ENCODE measurements at regions not wholly inside any gene's neighbourhood (a gene's known extent, or its start where the extent isn't known, plus 50 kb on each side); places are given as distances from the start of the nearest gene placed in this dataset.

DNA sequence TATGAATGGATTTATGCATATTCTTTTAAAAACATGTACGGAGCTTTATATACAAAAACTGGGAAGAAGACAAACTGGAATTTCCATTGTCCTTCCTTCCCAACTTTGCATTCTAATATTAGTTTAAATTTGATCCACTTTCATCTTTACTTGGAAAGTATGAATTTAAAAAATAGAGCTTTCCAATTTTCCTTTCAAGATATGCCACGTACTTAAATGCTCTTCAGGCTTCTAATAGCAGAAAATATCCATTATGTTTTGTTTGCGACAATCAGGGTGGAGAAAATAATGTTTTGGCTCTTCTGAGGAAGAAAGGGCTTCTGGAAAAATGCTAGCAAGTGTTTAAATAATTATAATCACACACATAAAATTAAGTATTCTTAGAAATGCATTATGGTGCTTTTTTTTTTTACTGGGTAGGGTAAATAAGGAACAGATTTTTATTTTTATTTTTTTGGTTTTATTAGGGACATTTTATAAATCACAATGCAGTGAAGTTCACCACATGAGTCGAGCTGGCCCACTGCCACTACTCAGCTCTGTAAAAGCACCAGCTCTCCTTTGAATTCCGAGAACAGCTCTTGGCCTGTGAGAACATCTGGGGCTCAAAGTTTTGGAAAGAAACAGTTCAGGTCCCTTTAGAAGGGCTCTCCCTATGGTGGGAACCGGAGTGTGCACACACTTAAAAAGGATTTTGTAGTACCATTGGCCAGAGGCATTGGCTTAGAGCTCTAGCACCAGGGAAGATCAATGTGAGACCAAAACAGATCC, 287.4 kb upstream of the LYPLAL1 start:
- no peak overlapping the region for H4K8ac ChIP-seq (ENCODE audit: low read depth, low read length)
- no peak overlapping the region for H3K4ac ChIP-seq (ENCODE audit: low read length)
- no peak overlapping the region for H3K4me2 ChIP-seq (ENCODE audit: insufficient read depth, low read length, poor library complexity, severe bottlenecking)
- no peak overlapping the region for H2BK5ac ChIP-seq (ENCODE audit: low read length)
- no peak overlapping the region for H4K91ac ChIP-seq (ENCODE audit: low read depth, low read length, poor library complexity)
- H2AFZ ChIP-seq (ENCODE audit: low read length) = no peak overlapping the region
- WGBS, 2 donors (ENCODE audit: extremely low coverage in 2 of 2, insufficient read length in 2 of 2, insufficient replicate concordance in 1 of 2) = no CpG with 5 or more reads among the region's 6 CpGs
- no peak overlapping the region for H3K9ac ChIP-seq (ENCODE audit: low read depth, low read length, poor library complexity)
- H3K9me3 ChIP-seq (replicated peaks in 1 of 2; ENCODE audit: control insufficient read depth in 2 of 2, insufficient read depth in 1 of 2, low read depth in 1 of 2, low read length in 2 of 2) = no peaks in the 10 kb centered on the region
- no peak overlapping the region for H2AK5ac ChIP-seq (ENCODE audit: low read depth, low read length)
- H2BK15ac ChIP-seq (ENCODE audit: low read length) = no peak overlapping the region
- no peaks in the 10 kb centered on the region for H3K79me1 ChIP-seq (ENCODE audit: low read depth, low read length)
- no peak for DNase-seq (ENCODE audit: low spot score)
- H2BK120ac ChIP-seq (ENCODE audit: low read depth, low read length) = no peak overlapping the region
- no peak overlapping the region for H3K14ac ChIP-seq (ENCODE audit: low read length)
- no peak overlapping the region for H3K4me3 ChIP-seq (ENCODE audit: low read length in 2 of 2)
- peaks cover 0 to 11% (median 0%) of the 10 kb centered on the region in 3 experiments for H3K27me3 ChIP-seq (ENCODE audit: control insufficient read depth in 3 of 3, insufficient read depth in 3 of 3, low read depth in 1 of 3, low read length in 3 of 3)
- no peak overlapping the region for H2BK12ac ChIP-seq (ENCODE audit: low read length)
- peaks cover 0 to 5% of the 10 kb centered on the region in 2 donors for H3K4me1 ChIP-seq (ENCODE audit: control insufficient read depth in 2 of 2, insufficient read depth in 1 of 2, low read depth in 1 of 2, low read length in 2 of 2)
- H3K27ac ChIP-seq (replicated peaks; ENCODE audit: low read length) = no peak overlapping the region
- H3K36me3 ChIP-seq (replicated peaks in 1 of 2; ENCODE audit: control insufficient read depth in 2 of 2, insufficient read depth in 2 of 2, low read length in 2 of 2) = no peaks in the 10 kb centered on the region
- H3K23ac ChIP-seq (ENCODE audit: low read depth, low read length, poor library complexity) = no peak overlapping the region
- H3K18ac ChIP-seq (ENCODE audit: low read length) = no peak overlapping the region

DNA sequence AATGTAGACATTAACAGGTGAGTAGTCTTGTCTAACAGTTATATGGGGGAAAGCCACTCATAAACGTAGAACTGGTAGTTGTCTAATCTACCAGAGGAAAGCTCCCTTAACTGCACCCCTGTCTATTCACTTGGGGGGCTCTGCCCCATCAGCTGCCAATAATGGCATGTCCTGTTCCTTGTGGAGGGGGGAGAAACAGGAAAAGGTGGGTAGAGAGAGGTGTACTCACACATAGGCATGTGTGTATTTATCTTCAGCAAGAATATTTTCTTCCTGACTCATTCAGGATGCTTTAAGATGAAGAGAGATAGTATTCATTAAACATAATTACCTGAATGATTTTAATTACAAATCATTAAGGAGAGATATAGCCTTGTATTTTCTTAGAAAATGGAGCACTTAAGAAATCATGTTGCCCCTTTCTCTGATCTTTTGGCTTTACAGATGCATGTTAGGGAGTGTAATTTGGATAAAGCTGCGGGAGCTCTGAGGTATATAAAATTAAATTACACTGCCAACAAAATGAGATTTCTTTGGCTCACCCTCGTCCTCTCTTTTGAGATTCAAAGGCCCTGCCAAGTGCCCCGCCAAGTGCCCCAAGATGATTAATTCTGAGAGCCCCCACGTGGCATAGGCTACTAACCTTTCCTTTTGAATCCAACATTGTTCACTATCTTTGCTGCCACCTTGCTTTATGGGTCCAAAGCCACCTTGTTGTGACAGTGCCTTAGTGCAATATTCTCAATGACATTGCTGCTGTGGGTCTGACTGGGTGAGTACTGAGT, 286.3 kb upstream of the LYPLAL1 start:
- peaks cover 0 to 5% of the 10 kb centered on the region in 2 donors for H3K4me1 ChIP-seq (ENCODE audit: control insufficient read depth in 2 of 2, insufficient read depth in 1 of 2, low read depth in 1 of 2, low read length in 2 of 2)
- H3K4me3 ChIP-seq (ENCODE audit: low read length in 2 of 2) = no peak overlapping the region
- no peaks in the 10 kb centered on the region for H3K79me1 ChIP-seq (ENCODE audit: low read depth, low read length)
- no peak overlapping the region for H2AK5ac ChIP-seq (ENCODE audit: low read depth, low read length)
- H2BK5ac ChIP-seq (ENCODE audit: low read length) = no peak overlapping the region
- no peak overlapping the region for H4K91ac ChIP-seq (ENCODE audit: low read depth, low read length, poor library complexity)
- no peaks in the 10 kb centered on the region for H3K9me3 ChIP-seq (replicated peaks in 1 of 2; ENCODE audit: control insufficient read depth in 2 of 2, insufficient read depth in 1 of 2, low read depth in 1 of 2, low read length in 2 of 2)
- H4K8ac ChIP-seq (ENCODE audit: low read depth, low read length) = no peak overlapping the region
- no peak overlapping the region for H3K18ac ChIP-seq (ENCODE audit: low read length)
- peaks cover 0 to 11% (median 0%) of the 10 kb centered on the region in 3 experiments for H3K27me3 ChIP-seq (ENCODE audit: control insufficient read depth in 3 of 3, insufficient read depth in 3 of 3, low read depth in 1 of 3, low read length in 3 of 3)
- no peak overlapping the region for H2AFZ ChIP-seq (ENCODE audit: low read length)
- no peak overlapping the region for H3K4ac ChIP-seq (ENCODE audit: low read length)
- H2BK120ac ChIP-seq (ENCODE audit: low read depth, low read length) = no peak overlapping the region
- H2BK12ac ChIP-seq (ENCODE audit: low read length) = no peak overlapping the region
- H3K27ac ChIP-seq (replicated peaks; ENCODE audit: low read length) = no peak overlapping the region
- H2BK15ac ChIP-seq (ENCODE audit: low read length) = no peak overlapping the region
- H3K9ac ChIP-seq (ENCODE audit: low read depth, low read length, poor library complexity) = no peak overlapping the region
- no peak overlapping the region for H3K23ac ChIP-seq (ENCODE audit: low read depth, low read length, poor library complexity)
- no peak overlapping the region for H3K14ac ChIP-seq (ENCODE audit: low read length)
- WGBS, 2 donors (ENCODE audit: extremely low coverage in 2 of 2, insufficient read length in 2 of 2, insufficient replicate concordance in 1 of 2) = no CpG with 5 or more reads among the region's 5 CpGs
- no peak for DNase-seq (ENCODE audit: low spot score)
- no peaks in the 10 kb centered on the region for H3K36me3 ChIP-seq (replicated peaks in 1 of 2; ENCODE audit: control insufficient read depth in 2 of 2, insufficient read depth in 2 of 2, low read length in 2 of 2)
- no peak overlapping the region for H3K4me2 ChIP-seq (ENCODE audit: insufficient read depth, low read length, poor library complexity, severe bottlenecking)

DNA sequence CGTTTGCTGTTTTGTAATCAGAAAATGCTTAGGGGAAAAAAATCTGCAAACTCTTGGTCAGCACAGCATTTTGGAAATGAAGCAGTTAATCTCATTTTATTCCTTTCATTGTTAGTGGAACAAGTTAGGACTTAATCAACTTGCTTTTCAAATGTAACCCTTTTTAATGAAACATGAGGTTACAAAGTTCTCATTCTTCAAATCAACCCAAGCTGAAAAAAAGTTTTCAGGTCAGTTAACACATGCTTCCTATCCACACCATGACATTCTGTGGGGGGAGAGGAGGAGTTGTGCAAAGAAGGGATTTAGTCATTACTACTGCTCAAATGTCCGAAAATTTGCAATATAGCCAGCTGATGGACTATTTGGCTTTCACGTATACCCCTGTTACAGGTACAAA, 283.2 kb upstream of the LYPLAL1 start:
- no peaks in the 10 kb centered on the region for H3K79me1 ChIP-seq (ENCODE audit: low read depth, low read length)
- H4K91ac ChIP-seq (ENCODE audit: low read depth, low read length, poor library complexity) = no peak overlapping the region
- H3K9me3 ChIP-seq (replicated peaks in 1 of 2; ENCODE audit: control insufficient read depth in 2 of 2, insufficient read depth in 1 of 2, low read depth in 1 of 2, low read length in 2 of 2) = no peaks in the 10 kb centered on the region
- DNase-seq (ENCODE audit: low spot score) = no peak
- no peak overlapping the region for H2BK12ac ChIP-seq (ENCODE audit: low read length)
- H3K36me3 ChIP-seq (replicated peaks in 1 of 2; ENCODE audit: control insufficient read depth in 2 of 2, insufficient read depth in 2 of 2, low read length in 2 of 2) = no peaks in the 10 kb centered on the region
- peak overlapping the region; percentile 10 for H3K27ac ChIP-seq (replicated peaks; ENCODE audit: low read length)
- H3K4me1 ChIP-seq (ENCODE audit: control insufficient read depth in 2 of 2, insufficient read depth in 1 of 2, low read depth in 1 of 2, low read length in 2 of 2) = peaks cover 0 to 5% of the 10 kb centered on the region in 2 donors
- no peak overlapping the region for H2BK5ac ChIP-seq (ENCODE audit: low read length)
- no peak overlapping the region for H3K14ac ChIP-seq (ENCODE audit: low read length)
- H3K27me3 ChIP-seq (ENCODE audit: control insufficient read depth in 3 of 3, insufficient read depth in 3 of 3, low read depth in 1 of 3, low read length in 3 of 3) = peaks cover 0 to 6% (median 0%) of the 10 kb centered on the region in 3 experiments
- no peak overlapping the region for H3K4me3 ChIP-seq (ENCODE audit: low read length in 2 of 2)
- no peak overlapping the region for H2AK5ac ChIP-seq (ENCODE audit: low read depth, low read length)
- H4K8ac ChIP-seq (ENCODE audit: low read depth, low read length) = no peak overlapping the region
- no peak overlapping the region for H3K4ac ChIP-seq (ENCODE audit: low read length)
- no peak overlapping the region for H3K23ac ChIP-seq (ENCODE audit: low read depth, low read length, poor library complexity)
- no peak overlapping the region for H3K18ac ChIP-seq (ENCODE audit: low read length)
- no peak overlapping the region for H3K4me2 ChIP-seq (ENCODE audit: insufficient read depth, low read length, poor library complexity, severe bottlenecking)
- no peak overlapping the region for H2AFZ ChIP-seq (ENCODE audit: low read length)
- H3K9ac ChIP-seq (ENCODE audit: low read depth, low read length, poor library complexity) = no peak overlapping the region
- H2BK15ac ChIP-seq (ENCODE audit: low read length) = no peak overlapping the region
- no peak overlapping the region for H2BK120ac ChIP-seq (ENCODE audit: low read depth, low read length)
- WGBS, 2 donors (ENCODE audit: extremely low coverage in 2 of 2, insufficient read length in 2 of 2, insufficient replicate concordance in 1 of 2) = no CpG with 5 or more reads among the region's 3 CpGs

DNA sequence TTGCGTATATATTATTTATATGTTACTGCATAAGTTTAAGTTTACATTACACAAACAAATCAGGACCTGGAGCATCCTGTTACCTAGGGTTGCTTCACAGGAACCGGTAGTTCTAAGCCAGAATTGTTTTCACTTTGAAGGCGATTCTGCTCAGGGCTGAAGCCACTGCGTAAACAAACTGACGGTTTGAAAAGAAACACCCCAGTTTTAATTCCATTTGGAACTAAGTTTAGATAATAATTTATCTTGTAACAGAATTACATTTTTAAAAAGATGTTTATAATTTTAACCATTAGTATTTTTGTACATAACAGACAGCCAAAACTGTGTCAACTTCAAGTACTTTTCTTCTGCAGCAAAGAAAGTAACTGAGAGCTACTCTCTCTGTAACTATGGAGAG, 282.1 kb upstream of the LYPLAL1 start:
- WGBS, 2 donors (ENCODE audit: extremely low coverage in 2 of 2, insufficient read length in 2 of 2, insufficient replicate concordance in 1 of 2) = no CpG with 5 or more reads among the region's 5 CpGs
- no peak overlapping the region for H3K27ac ChIP-seq (replicated peaks; ENCODE audit: low read length)

More for the DNA sequence above, 282.1 kb upstream of the LYPLAL1 start:
- DNase-seq (ENCODE audit: low spot score) = no peak
- Histone ChIP-seq H2BK5ac (ENCODE audit: low read length) (no peak overlapping the region), H3K14ac (ENCODE audit: low read length) (no peak overlapping the region), H4K8ac (ENCODE audit: low read depth, low read length) (no peak overlapping the region), H2BK120ac (ENCODE audit: low read depth, low read length) (no peak overlapping the region), H4K91ac (ENCODE audit: low read depth, low read length, poor library complexity) (no peak overlapping the region), H3K23ac (ENCODE audit: low read depth, low read length, poor library complexity) (no peak overlapping the region), H2AFZ (ENCODE audit: low read length) (no peak overlapping the region), H3K4me2 (ENCODE audit: insufficient read depth, low read length, poor library complexity, severe bottlenecking) (no peak overlapping the region), H3K9ac (ENCODE audit: low read depth, low read length, poor library complexity) (no peak overlapping the region), H3K9me3 (replicated peaks in 1 of 2; ENCODE audit: control insufficient read depth in 2 of 2, insufficient read depth in 1 of 2, low read depth in 1 of 2, low read length in 2 of 2) (no peaks in the 10 kb centered on the region), H3K4me1 (ENCODE audit: control insufficient read depth in 2 of 2, insufficient read depth in 1 of 2, low read depth in 1 of 2, low read length in 2 of 2) (peaks cover 0 to 5% of the 10 kb centered on the region in 2 donors), H3K36me3 (replicated peaks in 1 of 2; ENCODE audit: control insufficient read depth in 2 of 2, insufficient read depth in 2 of 2, low read length in 2 of 2) (no peaks in the 10 kb centered on the region), H2AK5ac (ENCODE audit: low read depth, low read length) (no peak overlapping the region), H2BK15ac (ENCODE audit: low read length) (no peak overlapping the region), H2BK12ac (ENCODE audit: low read length) (no peak overlapping the region), H3K4me3 (ENCODE audit: low read length in 2 of 2) (no peak overlapping the region), H3K18ac (ENCODE audit: low read length) (no peak overlapping the region), H3K27me3 (ENCODE audit: control insufficient read depth in 3 of 3, insufficient read depth in 3 of 3, low read depth in 1 of 3, low read length in 3 of 3) (peaks cover 0 to 5% (median 0%) of the 10 kb centered on the region in 3 experiments), H3K79me1 (ENCODE audit: low read depth, low read length) (no peaks in the 10 kb centered on the region), H3K4ac (ENCODE audit: low read length) (no peak overlapping the region)
